Ishikawa (cell line): ENCODE measurements at regions not wholly inside any gene's neighbourhood (a gene's known extent, or its start where the extent isn't known, plus 50 kb on each side); places are given as distances from the start of the nearest gene placed in this dataset.

Experiments
- CEBPB ChIP-seq: IDR thresholded peaks from 2 replicates; pipeline ENCODE4 v1.6.1; 2012
- EGR1 ChIP-seq: IDR thresholded peaks from 2 replicates; pipeline ENCODE4 v1.6.1; 2012
- NFIC ChIP-seq: IDR thresholded peaks from 2 replicates; pipeline ENCODE4 v1.6.1; 2012
- RAD21 ChIP-seq: IDR thresholded peaks from 2 replicates; pipeline ENCODE4 v1.6.1; 2012; ENCODE audit warnings: low read depth
- REST ChIP-seq: IDR thresholded peaks from 2 replicates; pipeline ENCODE4 v1.6.1; 2012; ENCODE audit warnings: low read depth, mild to moderate bottlenecking
- TAF1 ChIP-seq: IDR thresholded peaks from 2 replicates; pipeline ENCODE4 v1.6.1; 2012; ENCODE audit warnings: low read depth, mild to moderate bottlenecking
- TEAD4 ChIP-seq: IDR thresholded peaks from 2 replicates; pipeline ENCODE4 v1.6.1; 2012
- USF1 ChIP-seq: IDR thresholded peaks from 2 replicates; pipeline ENCODE4 v1.6.1; 2012

GRCh38 chr1:106571109-106571508 is 485.4 kb upstream of the PRMT6 start:
- TF ChIP-seq CEBPB (no peak), REST (no peak), TAF1 (no peak), USF1 (no peak), NFIC (no peak), RAD21 (no peak), EGR1 (no peak), TEAD4 (no peak)
